Astrocyte of the spinal cord (primary cell): ENCODE measurements at regions not wholly inside any gene's neighbourhood (a gene's known extent, or its start where the extent isn't known, plus 50 kb on each side); places are given as distances from the start of the nearest gene placed in this dataset.
"Not testable (repeated sequence)": the region's sequence is repeated elsewhere in the genome, so short reads cannot be mapped to it uniquely, and the experiment has no call there.

ENCODE experiments used
- DNase-seq: peaks from one replicate; pipeline ENCODE4 v3.0.0; 2011; ENCODE audit warnings: low read depth, low spot score
- H3K4me3 ChIP-seq: 2 replicates; pipeline ENCODE4 v1.5.1; 2011; ENCODE audit warnings: low read depth, mild to moderate bottlenecking, low read length, moderate library complexity
- in situ Hi-C: cut with HindIII; loops from 2 replicates; pipeline ENCODE4 v1.10.0; 2017; ENCODE audit warnings: low sequenced_read_pairs

DNA sequence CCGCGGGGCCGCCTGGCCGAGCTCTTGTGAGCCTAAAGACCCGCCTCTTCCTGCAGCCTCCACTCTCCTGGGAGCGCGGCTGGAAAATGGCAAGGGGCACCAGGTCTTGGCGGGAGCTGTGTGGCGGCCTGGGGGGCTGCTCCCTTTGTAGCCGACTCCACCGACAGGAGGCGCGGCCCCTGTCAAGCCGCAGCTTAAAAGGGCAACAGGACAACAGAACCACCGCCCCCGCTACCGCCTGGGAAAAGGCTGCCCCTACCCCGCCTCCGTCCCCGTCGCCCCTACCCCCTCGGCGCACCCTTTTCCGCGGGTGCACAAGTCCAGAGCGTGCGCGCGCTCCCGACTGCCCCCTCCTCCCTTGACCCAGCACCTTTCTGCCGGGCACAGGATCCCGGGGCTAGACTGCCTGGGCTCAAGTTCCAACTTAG lies 60.3 kb downstream of the GOLGA8K start:
- in situ Hi-C loops, H3K4me3 ChIP-seq: not testable (repeated sequence)
- peak; percentile 0 for DNase-seq

DNA sequence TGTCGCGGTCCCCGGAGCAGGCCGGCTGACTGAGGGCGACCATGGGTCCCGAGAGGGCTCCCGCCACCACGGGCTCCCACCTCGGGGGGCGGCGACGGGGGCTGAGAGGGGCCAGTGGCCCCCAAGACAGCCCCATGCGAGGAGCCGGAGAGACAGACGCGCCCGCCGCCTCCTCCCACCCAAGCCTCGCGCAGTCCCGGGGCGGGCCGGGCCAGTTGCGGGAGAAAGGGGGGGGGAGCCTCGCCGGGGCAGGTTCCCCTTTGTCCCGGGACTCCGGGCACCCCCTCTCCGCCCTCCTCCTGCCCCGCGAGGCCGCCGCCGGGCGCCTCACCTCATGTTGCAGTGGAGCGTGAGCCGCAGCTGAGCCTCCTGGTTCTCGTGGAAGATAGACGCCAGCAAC lies 60.8 kb downstream of the GOLGA8K start:
- H3K4me3 ChIP-seq, DNase-seq, in situ Hi-C loops: not testable (repeated sequence)

DNA sequence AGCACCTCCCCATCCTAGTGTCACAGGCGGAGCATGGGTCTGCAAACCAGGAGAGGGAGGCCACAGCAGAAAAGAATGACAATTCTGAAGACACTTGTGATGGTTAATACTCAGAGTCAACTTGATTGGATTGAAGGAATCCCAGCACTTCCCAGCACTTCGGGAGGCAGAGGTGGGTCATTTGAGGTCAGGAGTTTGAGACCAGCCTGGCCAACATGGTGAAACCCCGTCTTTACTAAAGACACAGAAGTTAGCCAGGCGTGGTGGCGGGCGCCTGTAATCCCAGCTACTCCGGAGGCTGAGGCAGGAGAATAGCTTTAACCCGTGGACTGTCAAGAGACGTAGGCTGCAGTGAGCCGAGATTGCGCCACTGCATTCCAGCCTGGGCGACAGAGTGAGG lies 61.6 kb downstream of the GOLGA8K start:
- in situ Hi-C loops, DNase-seq, H3K4me3 ChIP-seq: not testable (repeated sequence)

DNA sequence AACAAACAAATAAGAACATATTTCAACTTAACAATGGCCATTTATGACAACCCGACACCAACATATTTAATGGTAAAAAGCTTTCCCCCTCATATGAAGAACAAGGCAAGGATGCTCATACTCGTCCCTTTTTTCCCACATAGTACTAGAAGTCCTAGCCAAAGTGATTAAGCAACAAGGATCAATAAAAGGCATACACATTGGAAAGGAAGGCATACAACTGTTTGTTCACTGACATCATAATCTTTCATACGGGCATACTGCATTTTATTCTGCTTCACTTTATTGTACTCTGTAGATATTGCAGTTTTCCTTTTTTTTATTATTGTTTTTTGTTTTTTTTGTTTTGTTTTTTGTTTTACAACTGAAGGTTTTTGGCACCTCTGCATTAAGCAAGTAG lies 66.3 kb downstream of the GOLGA8K start:
- H3K4me3 ChIP-seq, DNase-seq, in situ Hi-C loops: not testable (repeated sequence)

- H3K4me3 ChIP-seq, DNase-seq, in situ Hi-C loops: not testable (repeated sequence)
These were observed 79.7 kb downstream of the GOLGA8K start for GRCh38 chr15:32323353-32323752.

DNA sequence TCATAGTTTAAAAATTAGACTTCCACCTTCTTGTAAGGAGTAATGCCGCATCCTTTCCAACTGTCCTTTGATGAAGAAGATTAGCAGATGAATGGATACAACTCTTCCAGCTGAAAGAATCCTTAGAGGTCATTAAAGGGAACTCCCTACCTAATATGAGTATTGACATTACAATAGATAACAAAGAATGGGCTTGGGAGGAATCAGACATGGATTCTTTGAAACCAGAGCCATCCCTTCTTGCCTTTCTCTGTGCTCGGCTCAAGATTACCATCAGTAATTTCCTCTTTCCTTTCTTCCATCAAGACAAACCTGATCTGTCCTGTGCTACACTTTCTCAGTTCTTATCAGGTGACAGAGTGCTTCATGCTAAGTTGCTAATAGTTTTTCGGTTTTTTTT lies 83.8 kb downstream of the GOLGA8K start:
- DNase-seq, H3K4me3 ChIP-seq, in situ Hi-C loops: not testable (repeated sequence)

DNA sequence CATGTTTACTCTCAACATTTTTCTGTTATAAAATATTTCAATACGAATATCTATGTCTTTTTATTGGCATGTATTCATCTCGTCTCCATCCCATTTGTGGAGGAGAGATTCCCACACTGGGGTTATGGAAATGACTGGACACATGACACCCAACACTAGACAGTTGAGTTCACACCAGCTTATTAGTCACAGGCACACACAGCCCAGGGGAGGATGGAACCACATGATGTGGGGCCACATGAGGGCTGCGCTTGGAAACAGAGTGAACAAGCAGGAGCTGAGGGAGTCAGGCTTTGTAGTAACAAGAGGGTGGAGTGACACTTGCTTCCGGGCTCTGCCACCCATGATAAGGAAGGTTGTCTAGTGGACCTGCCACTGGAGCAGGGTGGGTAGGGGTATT lies 86.6 kb downstream of the GOLGA8K start:
- H3K4me3 ChIP-seq, DNase-seq, in situ Hi-C loops: not testable (repeated sequence)

DNA sequence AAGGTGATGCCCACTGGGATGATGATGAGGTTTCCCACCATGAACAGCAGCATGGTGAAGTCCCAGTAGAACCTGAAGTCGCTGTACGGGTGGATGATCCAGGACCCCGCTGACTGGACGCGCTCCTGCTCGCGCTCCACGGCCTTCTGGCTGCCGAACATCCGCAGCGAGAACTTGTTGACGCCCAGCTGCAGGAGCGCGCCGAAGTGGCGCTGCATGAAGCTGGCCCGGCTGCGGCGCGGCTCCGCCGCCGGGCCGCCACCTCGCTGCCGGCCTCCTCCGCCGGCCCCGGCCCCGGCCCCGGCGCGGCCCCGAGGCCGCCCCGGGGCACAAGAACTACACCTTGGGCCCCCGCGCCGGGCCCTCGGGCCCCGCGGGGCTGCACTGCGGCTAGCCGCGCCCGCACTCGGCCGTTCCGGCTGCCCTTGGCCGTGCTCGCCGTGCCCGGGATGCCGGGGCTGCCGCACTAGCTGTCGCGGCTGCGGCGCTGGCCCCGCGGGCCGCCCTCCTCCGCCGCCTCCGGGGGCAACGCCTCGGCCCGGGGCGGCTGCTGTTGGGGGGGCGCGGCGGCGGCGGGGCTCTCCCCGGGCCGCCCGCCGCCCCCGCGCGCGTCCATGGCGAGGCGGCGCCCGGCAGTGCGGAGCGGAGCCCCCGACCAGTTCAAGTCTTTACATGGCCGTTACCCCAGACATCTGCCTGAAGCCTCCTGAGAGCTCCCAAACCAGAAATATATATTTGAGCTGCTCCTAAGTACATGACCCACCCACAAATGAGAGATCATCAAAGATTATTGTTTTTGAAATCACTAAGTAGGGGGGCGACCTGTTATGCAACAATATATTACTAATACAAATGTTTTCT lies 87.8 kb downstream of the GOLGA8K start:
- H3K4me3 ChIP-seq, in situ Hi-C loops, DNase-seq: not testable (repeated sequence)

- DNase-seq, in situ Hi-C loops, H3K4me3 ChIP-seq: not testable (repeated sequence)
These were observed 89.5 kb downstream of the GOLGA8K start for GRCh38 chr15:32313446-32314209.

GRCh38 chr15:32312721-32313120 lies 90.4 kb downstream of the GOLGA8K start:
- in situ Hi-C loops, H3K4me3 ChIP-seq: not testable (repeated sequence)

GRCh38 chr15:32307592-32307991 lies 95.5 kb downstream of the GOLGA8K start:
- in situ Hi-C loops, DNase-seq, H3K4me3 ChIP-seq: not testable (repeated sequence)

More at GRCh38 chr15:32312721-32313120, 90.4 kb downstream of the GOLGA8K start:
- not testable (repeated sequence) for DNase-seq

- in situ Hi-C loops, H3K4me3 ChIP-seq: not testable (repeated sequence)
These were observed 126.8 kb downstream of the GOLGA8K start for GRCh38 chr15:32276200-32276830.

DNA sequence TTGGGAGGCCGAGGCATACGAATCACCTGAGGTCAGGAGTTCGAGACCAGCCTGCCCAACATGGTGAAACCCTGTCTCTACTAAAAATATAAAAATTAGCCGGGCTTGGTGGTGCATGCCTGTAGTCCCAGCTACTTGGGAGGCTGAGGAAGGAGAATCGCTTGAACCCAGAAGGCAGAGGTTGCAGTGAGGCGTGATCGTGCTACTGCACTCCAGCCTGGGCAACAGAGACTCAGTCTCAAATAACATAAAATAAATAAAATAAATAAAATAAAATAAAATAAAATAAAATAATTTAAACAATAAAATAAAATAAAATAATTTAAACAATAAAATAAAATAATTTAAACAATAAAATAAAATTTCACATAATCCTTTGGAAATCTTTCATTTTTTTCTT lies 149.1 kb downstream of the GOLGA8K start:
- in situ Hi-C loops, H3K4me3 ChIP-seq, DNase-seq: not testable (repeated sequence)

More at GRCh38 chr15:32276200-32276830, 126.8 kb downstream of the GOLGA8K start:
- not testable (repeated sequence) for DNase-seq

GRCh38 chr15:32249207-32249606 lies 153.9 kb downstream of the GOLGA8K start:
- in situ Hi-C loops: not testable (repeated sequence)

GRCh38 chr15:32243727-32244126 lies 159.4 kb downstream of the GOLGA8K start:
- DNase-seq, in situ Hi-C loops, H3K4me3 ChIP-seq: not testable (repeated sequence)

More at GRCh38 chr15:32249207-32249606, 153.9 kb downstream of the GOLGA8K start:
- not testable (repeated sequence) for DNase-seq, H3K4me3 ChIP-seq

- DNase-seq, in situ Hi-C loops, H3K4me3 ChIP-seq: not testable (repeated sequence)
These were observed 160.1 kb downstream of the GOLGA8K start for GRCh38 chr15:32242780-32243528.
